ENCODE measurements at regions not wholly inside any gene's neighbourhood (a gene's known extent, or its start where the extent isn't known, plus 50 kb on each side); places are given as distances from the start of the nearest gene placed in this dataset.
A peak's percentile ranks its signal among the peaks of the same experiment; 100 is the strongest.

- Histone ChIP-seq H3K27ac (no peak overlapping the region), H3K4me1 (peaks cover 0 to 8% (median 2%) of the 10 kb centered on the region in 4 donors), H3K36me3 (no peaks in the 10 kb centered on the region), H3K9me3 (no peaks in the 10 kb centered on the region), H3K27me3 (peaks cover 0 to 43% of the 10 kb centered on the region in 2 donors), H3K4me3 (no peak overlapping the region)
- WGBS, 2 donors, result 68 to 84% methylated on average over 4 of the region's 4 CpGs
- no peak for DNase-seq (ENCODE audit: low spot score in 2 of 2)
- TF ChIP-seq EP300 (IDR thresholded peaks at IDR 0.05) (no peak), POLR2A (IDR thresholded peaks at IDR 0.05) (no peak), CTCF (IDR thresholded peaks at IDR 0.05) (no peak)
These were observed 110.7 kb upstream of the E2F8 start for GRCh38 chr11:19351426-19351825.

- DNase-seq (ENCODE audit: low spot score in 2 of 2), result no peak
- no peak overlapping the region for H3K4me3 ChIP-seq
- no peak for TF ChIP-seq CTCF (IDR thresholded peaks at IDR 0.05)
- TF ChIP-seq POLR2A (IDR thresholded peaks at IDR 0.05), result no peak
- TF ChIP-seq EP300 (IDR thresholded peaks at IDR 0.05), result no peak
- H3K27me3 ChIP-seq, result peaks cover 0 to 54% of the 10 kb centered on the region in 2 donors
- H3K27ac ChIP-seq, result no peak overlapping the region
- 82 to 85% methylated on average over 11 of the region's 11 CpGs for whole genome bisulfite sequencing, 2 donors
- no peaks in the 10 kb centered on the region for H3K36me3 ChIP-seq
- H3K4me1 ChIP-seq, result peaks cover 0 to 21% (median 2%) of the 10 kb centered on the region in 4 donors
- H3K9me3 ChIP-seq, result no peaks in the 10 kb centered on the region
These were observed 109.4 kb upstream of the E2F8 start for GRCh38 chr11:19350160-19350559.

DNA sequence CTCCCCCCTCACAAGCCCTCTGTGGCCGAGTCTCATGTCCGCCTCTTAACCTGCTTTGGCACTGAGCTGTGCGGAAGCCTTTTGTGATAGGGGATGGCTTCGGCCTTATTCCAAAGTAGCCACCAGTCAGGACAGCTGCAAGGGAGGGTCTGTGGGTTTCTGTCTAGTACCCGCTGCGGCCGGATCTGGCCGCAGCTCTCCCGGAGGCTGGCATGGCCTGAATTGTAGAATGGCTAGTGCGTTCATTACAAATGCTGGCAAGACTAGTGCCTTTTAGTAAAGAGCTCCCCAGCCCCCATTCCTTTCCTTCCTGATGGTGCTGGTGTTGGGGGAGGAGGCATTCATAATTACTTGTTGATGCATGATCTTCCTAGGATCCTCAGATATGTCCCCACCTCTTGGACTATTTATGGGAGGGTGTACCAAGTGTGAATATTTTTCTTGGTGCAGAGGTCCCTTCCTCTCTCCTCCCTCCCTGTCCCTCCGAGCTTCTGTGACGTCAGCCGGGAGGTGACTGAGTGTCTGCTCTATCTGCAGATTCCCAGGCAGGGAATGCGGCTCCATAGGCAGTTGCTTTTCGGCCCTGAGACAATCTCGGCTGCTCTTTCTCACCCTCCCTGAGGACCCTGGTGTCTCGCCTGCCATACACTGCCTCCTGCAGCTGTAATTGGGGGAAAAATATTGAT lies 108.7 kb upstream of the E2F8 start:
- no peak overlapping the region for H3K4me3 ChIP-seq
- WGBS, 2 donors, result 58 to 62% methylated on average over 17 of the region's 17 CpGs
- H3K27me3 ChIP-seq, result peaks cover 0 to 57% of the 10 kb centered on the region in 2 donors

GRCh38 chr11:19347911-19348310 lies 107.2 kb upstream of the E2F8 start:
- H3K4me1 ChIP-seq, result peaks cover 0 to 26% (median 2%) of the 10 kb centered on the region in 4 donors
- no peak for DNase-seq (ENCODE audit: low spot score in 2 of 2)
- no peaks in the 10 kb centered on the region for H3K9me3 ChIP-seq
- no peaks in the 10 kb centered on the region for H3K36me3 ChIP-seq
- no peak overlapping the region for H3K4me3 ChIP-seq
- WGBS, 2 donors, result 63 to 75% methylated on average over 7 of the region's 7 CpGs
- peaks cover 0 to 68% of the 10 kb centered on the region in 2 donors for H3K27me3 ChIP-seq
- no peak overlapping the region for H3K27ac ChIP-seq
- TF ChIP-seq POLR2A (IDR thresholded peaks at IDR 0.05), result no peak
- no peak for TF ChIP-seq EP300 (IDR thresholded peaks at IDR 0.05)
- TF ChIP-seq CTCF (IDR thresholded peaks at IDR 0.05), result no peak

More for the DNA sequence above, 108.7 kb upstream of the E2F8 start:
- Histone ChIP-seq H3K4me1 (peaks cover 0 to 26% (median 2%) of the 10 kb centered on the region in 4 donors), H3K27ac (no peak overlapping the region), H3K9me3 (no peaks in the 10 kb centered on the region), H3K36me3 (no peaks in the 10 kb centered on the region)
- TF ChIP-seq CTCF (IDR thresholded peaks at IDR 0.05) (no peak), POLR2A (IDR thresholded peaks at IDR 0.05) (no peak), EP300 (IDR thresholded peaks at IDR 0.05) (no peak)
- DNase-seq (ENCODE audit: low spot score in 2 of 2), result no peak

- Histone ChIP-seq H3K27ac (peak overlapping the region in 2 of 4 donors; percentile 40 to 57), H3K27me3 (peaks cover 0 to 65% of the 10 kb centered on the region in 2 donors), H3K9me3 (no peaks in the 10 kb centered on the region), H3K4me3 (peak overlapping the region; percentile 25 to 59 (median 36)), H3K4me1 (peaks cover 0 to 26% (median 2%) of the 10 kb centered on the region in 4 donors), H3K36me3 (no peaks in the 10 kb centered on the region)
- no peak for DNase-seq (ENCODE audit: low spot score in 2 of 2)
- WGBS, 2 donors, result 3 to 4% methylated on average over 51 to 53 of the region's 54 CpGs
- no peak for TF ChIP-seq POLR2A (IDR thresholded peaks at IDR 0.05)
- peak in 1 of 5 experiments; percentile 12 for TF ChIP-seq CTCF (IDR thresholded peaks at IDR 0.05)
- peak in 1 of 2 donors; percentile 20 for TF ChIP-seq EP300 (IDR thresholded peaks at IDR 0.05)
These were observed 105.3 kb upstream of the E2F8 start for GRCh38 chr11:19345848-19346681.
